ENCODE measurements at regions not wholly inside any gene's neighbourhood (a gene's known extent, or its start where the extent isn't known, plus 50 kb on each side); places are given as distances from the start of the nearest gene placed in this dataset.

- TF ChIP-seq CTCF (IDR thresholded peaks at IDR 0.05): no peak
- no peak for TF ChIP-seq POLR2AphosphoS5 (IDR thresholded peaks at IDR 0.05)
- no peak for TF ChIP-seq POLR2A (IDR thresholded peaks at IDR 0.05)
Measured at GRCh38 chr2:66127061-66127460, 307.9 kb upstream of the MEIS1 start.

All from gastroesophageal sphincter (tissue), 3 donors.